Sigmoid colon (tissue), 6 donors: ENCODE measurements at regions not wholly inside any gene's neighbourhood (a gene's known extent, or its start where the extent isn't known, plus 50 kb on each side); places are given as distances from the start of the nearest gene placed in this dataset.
A peak's percentile ranks its signal among the peaks of the same experiment; 100 is the strongest.

Experiments used
- DNase-seq: peaks from one replicate; pipeline ENCODE4 v3.0.0-alpha.2; 2019
- H3K27ac ChIP-seq, 4 donors: fragments of 200-600 bp; sonication (generic); one replicate each; pipeline ENCODE4 v1.5.1; 2016 to 2019; ENCODE audit warnings: mild to moderate bottlenecking in 1 of 4
- H3K27me3 ChIP-seq, 3 donors: fragments of 200-600 bp; sonication (generic); one replicate each; pipeline ENCODE4 v1.5.1; 2019; ENCODE audit warnings: mild to moderate bottlenecking in 1 of 3
- H3K36me3 ChIP-seq, 4 donors: fragments of 200-600 bp; sonication (generic); one replicate each; pipeline ENCODE4 v1.5.1; 2016 to 2019
- H3K4me1 ChIP-seq, 4 donors: fragments of 200-600 bp; sonication (generic); one replicate each; pipeline ENCODE4 v1.5.1; 2017 to 2019
- H3K4me3 ChIP-seq, 4 donors: fragments of 200-600 bp; sonication (generic); one replicate each; pipeline ENCODE4 v1.5.1; 2017 to 2019; ENCODE audit warnings: mild to moderate bottlenecking in 2 of 4, moderate library complexity in 1 of 4
- H3K9me3 ChIP-seq, 4 donors: fragments of 200-600 bp in 3 of 4; sonication (generic) in 3 of 4; one replicate each; pipeline versions ENCODE4 v1.5.1 to v1.6.1; 2013 to 2019
- EP300 ChIP-seq, 4 donors: sonication (generic); formaldehyde crosslinking; IDR thresholded peaks; one replicate each; pipeline ENCODE4 v1.6.1; 2017; ENCODE audit warnings: antibody characterized with exemption in 4 of 4
- POLR2A ChIP-seq, 2 donors: fragments of 450-650 bp; IDR thresholded peaks; one replicate each; pipeline ENCODE4 v1.6.1; 2016; ENCODE audit warnings: antibody characterized with exemption in 2 of 2, mild to moderate bottlenecking in 2 of 2, moderate library complexity in 2 of 2
- POLR2AphosphoS5 ChIP-seq, 4 donors: sonication (generic); formaldehyde crosslinking; IDR thresholded peaks; one replicate each; pipeline ENCODE4 v1.6.1; 2017; ENCODE audit warnings: antibody characterized with exemption in 4 of 4
- WGBS, 2 donors: extraction: QIAGEN DNeasy Blood & Tissue Kit; methylation state at CpG; one replicate each; pipeline ENCODE4 v1.1.7; 2013; 5-methylcytosine and 5-hydroxymethylcytosine counted together
- intact Hi-C: fragments of 100-400 bp; cut with DNase I; formaldehyde crosslinking; loops from one replicate; pipeline ENCODE4 v1.15.1; 2023
- TF ChIP-seq, protein P1 (sequence below), 4 experiments: fragments of 450-650 bp in 3 of 4; fragments of 200-600 bp in 1 of 4; IDR thresholded peaks; one replicate each; pipeline ENCODE4 v1.5.1; 2016 to 2019; ENCODE audit warnings: antibody characterized with exemption in 4 of 4, mild to moderate bottlenecking in 3 of 4, moderate library complexity in 2 of 4
- donor health status: healthy with polysubstance abuse.
- donor health status: healthy.

- H3K36me3 ChIP-seq = no peaks in the 10 kb centered on the region
- intact Hi-C loops = loop anchor here (1.0 to 10.0 kb wide), 4 partner anchors 55 to 320 kb away; no protein-coding TSS in a partner anchor
- no peaks in the 10 kb centered on the region for H3K27me3 ChIP-seq
- peak overlapping the region; percentile 59 to 83 (median 74) for H3K27ac ChIP-seq
- 80 to 88% methylated on average over 10 of the region's 10 CpGs for WGBS, 2 donors
- H3K4me1 ChIP-seq = peaks cover 0 to 34% (median 14%) of the 10 kb centered on the region in 4 donors
- H3K4me3 ChIP-seq = no peak overlapping the region
- DNase-seq = peak; percentile 85
- no peaks in the 10 kb centered on the region for H3K9me3 ChIP-seq
- peak in 2 of 4 donors; percentile 21 to 62 for TF ChIP-seq EP300 (IDR thresholded peaks at IDR 0.05)
- TF ChIP-seq POLR2AphosphoS5 (IDR thresholded peaks at IDR 0.05) = peak in 2 of 4 donors; percentile 33 to 48
- no peak for TF ChIP-seq POLR2A (IDR thresholded peaks at IDR 0.05)
Measured at GRCh38 chr2:226477221-226478108, 322.2 kb downstream of the IRS1 start.

- TF ChIP-seq, protein P1, sequence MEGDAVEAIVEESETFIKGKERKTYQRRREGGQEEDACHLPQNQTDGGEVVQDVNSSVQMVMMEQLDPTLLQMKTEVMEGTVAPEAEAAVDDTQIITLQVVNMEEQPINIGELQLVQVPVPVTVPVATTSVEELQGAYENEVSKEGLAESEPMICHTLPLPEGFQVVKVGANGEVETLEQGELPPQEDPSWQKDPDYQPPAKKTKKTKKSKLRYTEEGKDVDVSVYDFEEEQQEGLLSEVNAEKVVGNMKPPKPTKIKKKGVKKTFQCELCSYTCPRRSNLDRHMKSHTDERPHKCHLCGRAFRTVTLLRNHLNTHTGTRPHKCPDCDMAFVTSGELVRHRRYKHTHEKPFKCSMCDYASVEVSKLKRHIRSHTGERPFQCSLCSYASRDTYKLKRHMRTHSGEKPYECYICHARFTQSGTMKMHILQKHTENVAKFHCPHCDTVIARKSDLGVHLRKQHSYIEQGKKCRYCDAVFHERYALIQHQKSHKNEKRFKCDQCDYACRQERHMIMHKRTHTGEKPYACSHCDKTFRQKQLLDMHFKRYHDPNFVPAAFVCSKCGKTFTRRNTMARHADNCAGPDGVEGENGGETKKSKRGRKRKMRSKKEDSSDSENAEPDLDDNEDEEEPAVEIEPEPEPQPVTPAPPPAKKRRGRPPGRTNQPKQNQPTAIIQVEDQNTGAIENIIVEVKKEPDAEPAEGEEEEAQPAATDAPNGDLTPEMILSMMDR (IDR thresholded peaks at IDR 0.05) = no peak
- TF ChIP-seq POLR2AphosphoS5 (IDR thresholded peaks at IDR 0.05) = no peak
- TF ChIP-seq EP300 (IDR thresholded peaks at IDR 0.05) = no peak
- TF ChIP-seq POLR2A (IDR thresholded peaks at IDR 0.05) = no peak
- peaks cover 0 to 34% (median 14%) of the 10 kb centered on the region in 4 donors for H3K4me1 ChIP-seq
- intact Hi-C loops = loop anchor here (5.0 to 10.0 kb wide), 3 partner anchors 53 to 279 kb away; no protein-coding TSS in a partner anchor
- H3K27me3 ChIP-seq = no peaks in the 10 kb centered on the region
- peak overlapping the region in 2 of 4 donors; percentile 78 to 83 for H3K27ac ChIP-seq
- H3K9me3 ChIP-seq = no peaks in the 10 kb centered on the region
- DNase-seq = no peak
- WGBS, 2 donors = 82 to 84% methylated on average over 2 of the region's 2 CpGs
- no peaks in the 10 kb centered on the region for H3K36me3 ChIP-seq
- H3K4me3 ChIP-seq = no peak overlapping the region
Measured at GRCh38 chr2:226475650-226476049, 324.0 kb downstream of the IRS1 start.

DNA sequence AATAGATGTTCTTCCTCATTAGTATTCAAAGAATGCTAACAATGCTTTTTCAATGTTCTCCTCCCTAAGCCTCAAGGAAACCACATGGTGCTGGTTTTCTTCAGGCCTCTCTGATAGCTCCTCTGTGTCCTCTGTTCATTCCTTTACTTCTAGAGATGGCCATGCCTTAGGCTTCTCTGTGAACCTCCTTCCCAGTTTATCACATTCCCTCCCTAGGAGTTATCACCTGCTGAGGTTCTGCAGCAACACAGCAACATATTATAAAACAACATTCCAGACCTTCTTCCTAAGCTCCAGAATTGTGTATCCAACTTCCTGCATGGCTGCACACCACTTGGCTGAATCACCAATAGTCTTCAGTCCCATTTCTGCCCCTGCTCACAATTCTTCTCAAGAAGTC lies 325.5 kb downstream of the IRS1 start:
- no peak for TF ChIP-seq EP300 (IDR thresholded peaks at IDR 0.05)
- no peak for TF ChIP-seq POLR2AphosphoS5 (IDR thresholded peaks at IDR 0.05)
- TF ChIP-seq, protein P1 (IDR thresholded peaks at IDR 0.05) = no peak
- no peak for TF ChIP-seq POLR2A (IDR thresholded peaks at IDR 0.05)
- H3K27me3 ChIP-seq = no peaks in the 10 kb centered on the region
- intact Hi-C loops = loop anchor here (10.0 kb wide), 1 partner anchor 281 kb away; no protein-coding TSS in a partner anchor
- no peak for DNase-seq
- no peak overlapping the region for H3K27ac ChIP-seq
- H3K4me1 ChIP-seq = peaks cover 0 to 29% (median 14%) of the 10 kb centered on the region in 4 donors
- H3K36me3 ChIP-seq = no peaks in the 10 kb centered on the region
- no peak overlapping the region for H3K4me3 ChIP-seq
- no peaks in the 10 kb centered on the region for H3K9me3 ChIP-seq

DNA sequence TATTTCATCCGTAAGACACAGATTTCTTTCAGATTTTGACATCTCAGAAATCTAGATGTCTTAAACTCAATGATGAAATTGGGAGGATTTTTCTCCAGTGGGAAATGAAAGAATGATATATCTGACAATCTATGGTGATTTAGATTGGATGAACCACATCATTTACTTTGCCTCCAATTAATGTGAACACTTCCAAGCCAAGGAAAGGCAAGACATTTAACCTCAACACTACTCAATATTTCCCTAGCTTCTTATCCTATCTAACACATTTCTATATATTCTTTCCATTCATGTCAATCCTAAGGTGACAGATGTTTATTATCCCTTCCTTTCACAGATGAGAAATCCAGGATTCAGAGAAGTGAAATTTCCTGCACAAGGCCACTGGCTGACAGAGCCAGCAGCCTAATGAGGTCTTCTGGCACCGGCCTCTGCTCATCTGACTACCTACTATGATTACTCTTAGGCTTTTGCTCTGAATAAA lies 327.6 kb downstream of the IRS1 start:
- H3K9me3 ChIP-seq = no peaks in the 10 kb centered on the region
- no peaks in the 10 kb centered on the region for H3K36me3 ChIP-seq
- no peak for DNase-seq
- TF ChIP-seq POLR2AphosphoS5 (IDR thresholded peaks at IDR 0.05) = no peak
- no peak for TF ChIP-seq POLR2A (IDR thresholded peaks at IDR 0.05)
- TF ChIP-seq EP300 (IDR thresholded peaks at IDR 0.05) = no peak
- intact Hi-C loops = loop anchor here (10.0 kb wide), 1 partner anchor 283 kb away; no protein-coding TSS in a partner anchor
- H3K4me1 ChIP-seq = peaks cover 0 to 8% (median 0%) of the 10 kb centered on the region in 4 donors
- no peak overlapping the region for H3K4me3 ChIP-seq
- H3K27me3 ChIP-seq = no peaks in the 10 kb centered on the region
- H3K27ac ChIP-seq = no peak overlapping the region
- 48% methylated on average over 2 of the region's 2 CpGs for WGBS, 2 donors

GRCh38 chr2:226467633-226468032 lies 332.0 kb downstream of the IRS1 start:
- no peak for DNase-seq
- WGBS, 2 donors = 82 to 86% methylated on average over 2 of the region's 2 CpGs
- TF ChIP-seq, protein P1 (IDR thresholded peaks at IDR 0.05) = no peak
- TF ChIP-seq POLR2AphosphoS5 (IDR thresholded peaks at IDR 0.05) (no peak), EP300 (IDR thresholded peaks at IDR 0.05) (no peak), POLR2A (IDR thresholded peaks at IDR 0.05) (no peak)
- Histone ChIP-seq H3K4me3 (no peak overlapping the region), H3K9me3 (no peaks in the 10 kb centered on the region), H3K27ac (no peak overlapping the region), H3K36me3 (no peaks in the 10 kb centered on the region), H3K27me3 (no peaks in the 10 kb centered on the region), H3K4me1 (no peaks in the 10 kb centered on the region)
- intact Hi-C loops = no loop called here
